Activated naive CD8-positive, alpha-beta T cell treated with anti-CD3 and anti-CD28 coated beads, Interleukin-2, amount 50 U/mL, for 24 hours (primary cell): ENCODE measurements at regions not wholly inside any gene's neighbourhood (a gene's known extent, or its start where the extent isn't known, plus 50 kb on each side); places are given as distances from the start of the nearest gene placed in this dataset.
A peak's percentile ranks its signal among the peaks of the same experiment; 100 is the strongest.

Experiments
- ATAC-seq: fragments of 150-1000 bp; cut with Tn5 transposase; one replicate; pipeline ENCODE4 v1.10.0; 2021
- DNase-seq: peaks from one replicate; pipeline ENCODE4 v3.0.0; 2021
- H3K27ac Mint-ChIP-seq: one replicate; pipeline ENCODE4 v1.8.0; 2021; ENCODE audit warnings: mild to moderate bottlenecking, mixed read lengths
- H3K27me3 Mint-ChIP-seq: one replicate; pipeline ENCODE4 v1.8.0; 2021; ENCODE audit warnings: mixed read lengths
- H3K36me3 Mint-ChIP-seq: one replicate; pipeline ENCODE4 v1.8.0; 2021; ENCODE audit warnings: low read depth, mixed read lengths
- H3K4me1 Mint-ChIP-seq: one replicate; pipeline ENCODE4 v1.8.0; 2021; ENCODE audit warnings: mixed read lengths
- H3K4me3 Mint-ChIP-seq: one replicate; pipeline ENCODE4 v1.8.0; 2021; ENCODE audit warnings: mild to moderate bottlenecking, moderate library complexity, mixed read lengths
- H3K9me3 Mint-ChIP-seq: one replicate; pipeline ENCODE4 v1.8.0; 2021; ENCODE audit warnings: mixed read lengths

DNA sequence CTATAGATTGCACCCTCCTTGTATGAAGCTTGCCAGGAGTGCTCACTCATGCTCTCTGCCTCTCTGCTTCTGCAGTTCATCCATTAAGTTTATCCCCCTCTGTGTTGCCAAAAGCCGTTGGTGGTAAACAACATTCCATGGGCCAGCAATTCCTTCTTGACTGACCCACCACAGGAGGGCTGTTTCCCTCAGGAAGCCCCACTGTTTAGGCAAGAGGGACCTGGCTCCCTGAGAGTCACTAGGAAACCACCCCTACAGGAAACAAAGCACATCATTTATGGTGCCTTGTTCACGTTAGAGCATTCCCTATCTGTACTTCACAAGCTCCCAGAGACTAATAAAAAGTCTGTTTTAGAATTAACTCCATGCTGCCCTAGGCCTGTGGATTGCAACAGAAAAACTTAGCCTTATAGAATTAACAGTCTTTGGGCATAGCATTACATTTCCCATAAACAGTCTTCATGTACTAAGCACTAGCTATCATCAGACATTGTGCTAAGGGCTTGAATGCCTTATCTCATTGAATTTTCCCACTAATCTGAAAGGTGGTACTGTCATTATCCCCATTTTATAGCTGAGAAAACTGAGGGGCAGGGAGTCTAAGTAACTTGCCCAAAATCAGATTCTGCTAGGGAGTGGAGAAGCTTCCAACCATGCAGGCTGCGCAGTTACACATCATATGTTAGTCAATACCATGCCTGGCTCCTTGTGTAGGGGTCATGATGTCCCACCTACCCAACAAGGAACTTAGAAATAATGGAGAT is 149.9 kb downstream of the SHQ1 start:
- H3K27ac Mint-ChIP-seq = no peak overlapping the region
- no peaks in the 10 kb centered on the region for H3K4me1 Mint-ChIP-seq
- no peak for DNase-seq

GRCh38 chr3:72697717-72698116 is 150.5 kb downstream of the SHQ1 start:
- no peak for DNase-seq
- H3K36me3 Mint-ChIP-seq = no peaks in the 10 kb centered on the region
- H3K4me1 Mint-ChIP-seq = no peaks in the 10 kb centered on the region
- H3K27ac Mint-ChIP-seq = no peak overlapping the region
- H3K27me3 Mint-ChIP-seq = peaks cover 2% of the 10 kb centered on the region
- no peaks in the 10 kb centered on the region for H3K9me3 Mint-ChIP-seq
- no peak overlapping the region for H3K4me3 Mint-ChIP-seq
- ATAC-seq = no peak

More for the DNA sequence above, 149.9 kb downstream of the SHQ1 start:
- H3K4me3 Mint-ChIP-seq = no peak overlapping the region
- peaks cover 2% of the 10 kb centered on the region for H3K27me3 Mint-ChIP-seq
- ATAC-seq = no peak
- no peaks in the 10 kb centered on the region for H3K36me3 Mint-ChIP-seq
- H3K9me3 Mint-ChIP-seq = no peaks in the 10 kb centered on the region

DNA sequence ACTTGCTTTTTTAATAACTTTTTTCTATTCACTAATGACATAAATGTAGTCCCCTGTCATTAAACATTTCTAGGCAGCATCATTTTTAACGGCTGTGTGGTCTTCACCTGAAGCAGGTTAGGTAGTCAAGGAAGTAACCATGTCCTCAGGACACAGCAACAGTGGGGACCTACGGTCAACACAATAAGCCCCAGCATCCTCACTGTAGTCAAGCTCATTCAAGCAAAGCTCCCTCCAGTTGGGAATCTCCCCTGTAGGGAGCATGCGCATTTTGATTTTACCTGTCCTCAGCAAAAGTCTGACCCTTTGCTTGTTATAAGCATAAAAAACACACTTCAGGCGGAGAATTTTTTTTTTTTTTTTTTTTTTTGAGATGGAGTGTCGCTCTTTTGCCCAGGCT is 151.4 kb downstream of the SHQ1 start:
- no peak overlapping the region for H3K27ac Mint-ChIP-seq
- ATAC-seq = no peak

DNA sequence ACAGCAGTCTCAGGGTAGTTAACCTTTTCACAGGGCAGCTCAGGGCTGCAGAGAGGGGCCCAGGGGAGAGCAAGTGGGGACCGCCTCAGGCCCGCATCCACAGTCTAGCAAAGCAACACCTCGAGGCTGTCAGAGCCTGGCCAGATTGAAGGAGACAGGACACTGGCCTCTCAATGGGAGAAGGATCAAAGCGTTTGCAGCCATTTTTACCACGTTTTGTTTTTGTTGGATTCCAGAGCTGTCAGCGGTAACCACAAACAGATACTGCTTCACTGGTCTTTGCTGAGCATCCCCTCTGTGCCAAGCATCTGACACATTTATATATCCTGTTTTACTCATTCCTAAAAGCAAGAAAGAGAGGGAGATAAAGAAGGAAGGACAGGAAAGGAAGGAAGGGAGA is 153.8 kb downstream of the SHQ1 start:
- H3K4me3 Mint-ChIP-seq = no peak overlapping the region

More for the DNA sequence above, 151.4 kb downstream of the SHQ1 start:
- H3K36me3 Mint-ChIP-seq = no peaks in the 10 kb centered on the region
- no peaks in the 10 kb centered on the region for H3K4me1 Mint-ChIP-seq
- DNase-seq = no peak
- H3K4me3 Mint-ChIP-seq = no peak overlapping the region
- H3K27me3 Mint-ChIP-seq = peaks cover 2% of the 10 kb centered on the region
- H3K9me3 Mint-ChIP-seq = no peaks in the 10 kb centered on the region

GRCh38 chr3:72692990-72693389 is 155.3 kb downstream of the SHQ1 start:
- ATAC-seq = no peak
- no peaks in the 10 kb centered on the region for H3K9me3 Mint-ChIP-seq
- no peak for DNase-seq
- no peaks in the 10 kb centered on the region for H3K4me1 Mint-ChIP-seq
- peaks cover 2% of the 10 kb centered on the region for H3K27me3 Mint-ChIP-seq
- no peak overlapping the region for H3K27ac Mint-ChIP-seq
- H3K4me3 Mint-ChIP-seq = no peak overlapping the region
- H3K36me3 Mint-ChIP-seq = no peaks in the 10 kb centered on the region

More for the DNA sequence above, 153.8 kb downstream of the SHQ1 start:
- ATAC-seq (no peak), DNase-seq (no peak)
- peaks cover 2% of the 10 kb centered on the region for H3K27me3 Mint-ChIP-seq
- H3K27ac Mint-ChIP-seq = no peak overlapping the region
- no peaks in the 10 kb centered on the region for H3K36me3 Mint-ChIP-seq
- no peaks in the 10 kb centered on the region for H3K9me3 Mint-ChIP-seq
- H3K4me1 Mint-ChIP-seq = no peaks in the 10 kb centered on the region

DNA sequence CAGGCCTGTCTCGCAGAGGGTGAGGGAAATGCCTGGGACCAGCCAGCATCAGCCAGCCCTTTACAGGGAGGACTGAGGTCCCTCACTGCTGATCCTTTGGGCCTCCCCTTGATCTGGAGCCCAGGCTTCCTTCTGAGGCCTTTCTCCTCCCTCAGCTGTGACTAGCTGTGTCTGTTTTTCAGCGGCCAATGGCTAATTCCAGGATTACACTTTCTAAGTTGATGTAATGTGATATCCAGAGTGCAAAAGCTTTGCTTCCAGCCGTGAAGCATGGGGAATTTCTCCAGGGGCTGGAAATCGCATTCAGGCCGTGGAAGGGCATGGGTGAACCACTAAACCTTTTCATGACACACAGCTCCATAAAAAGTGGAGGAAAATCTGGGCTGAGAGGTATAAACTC is 157.6 kb downstream of the SHQ1 start:
- no peak overlapping the region for H3K4me3 Mint-ChIP-seq
- no peak for DNase-seq
- no peaks in the 10 kb centered on the region for H3K27me3 Mint-ChIP-seq
- H3K27ac Mint-ChIP-seq = no peak overlapping the region
- H3K36me3 Mint-ChIP-seq = no peaks in the 10 kb centered on the region
- H3K9me3 Mint-ChIP-seq = no peaks in the 10 kb centered on the region
- H3K4me1 Mint-ChIP-seq = no peaks in the 10 kb centered on the region
- no peak for ATAC-seq

GRCh38 chr3:72682936-72683452 is 165.3 kb downstream of the SHQ1 start:
- ATAC-seq (no peak), DNase-seq (no peak)
- Mint-ChIP-seq H3K9me3 (peaks cover 7% of the 10 kb centered on the region), H3K36me3 (no peaks in the 10 kb centered on the region), H3K4me1 (peaks cover 14% of the 10 kb centered on the region), H3K27ac (no peak overlapping the region), H3K4me3 (no peak overlapping the region), H3K27me3 (no peaks in the 10 kb centered on the region)

GRCh38 chr3:72681598-72681997 is 166.6 kb downstream of the SHQ1 start:
- H3K4me3 Mint-ChIP-seq = no peak overlapping the region
- ATAC-seq (no peak), DNase-seq (no peak)
- H3K36me3 Mint-ChIP-seq = no peaks in the 10 kb centered on the region
- no peaks in the 10 kb centered on the region for H3K27me3 Mint-ChIP-seq
- H3K4me1 Mint-ChIP-seq = peaks cover 14% of the 10 kb centered on the region
- peaks cover 7% of the 10 kb centered on the region for H3K9me3 Mint-ChIP-seq
- no peak overlapping the region for H3K27ac Mint-ChIP-seq

DNA sequence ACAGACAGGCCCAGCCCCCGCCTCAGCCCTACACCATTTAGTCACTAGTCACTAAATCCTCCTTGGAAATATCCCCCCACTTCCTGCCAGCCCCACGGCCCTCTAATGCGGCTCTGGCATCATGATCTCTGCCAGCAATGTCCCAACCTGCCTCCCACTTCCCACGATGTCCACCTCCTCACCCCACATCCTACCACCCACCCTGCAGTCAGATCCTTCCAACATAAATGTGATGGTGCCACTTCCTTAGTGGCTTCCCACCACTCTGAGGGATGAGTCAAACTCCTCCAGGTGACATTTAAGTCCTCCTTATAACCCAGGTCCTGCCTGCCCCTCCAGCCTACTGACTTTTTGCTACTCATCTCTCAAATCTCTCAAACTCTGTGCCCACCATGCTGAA is 167.5 kb downstream of the SHQ1 start:
- Mint-ChIP-seq H3K27ac (no peak overlapping the region), H3K4me3 (no peak overlapping the region), H3K27me3 (no peaks in the 10 kb centered on the region), H3K9me3 (peaks cover 7% of the 10 kb centered on the region), H3K4me1 (peaks cover 14% of the 10 kb centered on the region), H3K36me3 (no peaks in the 10 kb centered on the region)
- ATAC-seq (peak; percentile 37), DNase-seq (no peak)

DNA sequence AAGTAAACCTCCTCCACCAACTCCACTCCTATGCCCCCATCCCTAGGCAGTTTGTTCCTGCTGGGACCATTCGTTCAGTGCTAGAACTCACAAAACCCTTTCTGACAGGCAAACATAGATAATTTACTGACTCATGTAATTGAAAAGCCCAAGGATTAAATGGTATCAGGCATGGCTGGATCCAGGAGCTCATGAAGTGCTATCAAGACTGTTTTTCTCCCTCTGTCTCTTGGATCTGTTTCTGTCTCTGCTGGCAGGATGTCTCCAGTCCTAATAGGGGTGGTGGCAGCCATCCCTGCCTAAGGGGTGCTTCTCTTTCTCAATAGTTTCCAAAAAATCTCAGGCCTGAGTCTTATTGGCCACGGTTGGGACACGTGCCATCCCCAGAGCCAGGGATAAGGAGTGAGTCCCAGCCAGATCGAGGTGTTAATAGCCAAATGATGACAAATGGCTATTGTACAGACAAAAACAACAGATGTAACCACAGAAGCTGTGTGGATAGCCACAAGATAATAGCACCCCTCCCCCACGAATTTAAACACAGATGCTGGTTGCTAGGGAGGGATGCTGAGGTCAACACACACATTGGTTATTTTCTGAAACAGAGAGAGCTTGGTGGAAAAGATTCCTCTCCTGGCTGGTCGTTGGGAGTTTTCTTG is 168.6 kb downstream of the SHQ1 start:
- DNase-seq (no peak), ATAC-seq (no peak)
- no peak overlapping the region for H3K27ac Mint-ChIP-seq
- no peaks in the 10 kb centered on the region for H3K27me3 Mint-ChIP-seq
- H3K4me3 Mint-ChIP-seq = no peak overlapping the region
- no peaks in the 10 kb centered on the region for H3K36me3 Mint-ChIP-seq
- peaks cover 14% of the 10 kb centered on the region for H3K4me1 Mint-ChIP-seq
- peaks cover 7% of the 10 kb centered on the region for H3K9me3 Mint-ChIP-seq

GRCh38 chr3:72678867-72679266 is 169.4 kb downstream of the SHQ1 start:
- Mint-ChIP-seq H3K36me3 (no peaks in the 10 kb centered on the region), H3K9me3 (peaks cover 7% of the 10 kb centered on the region), H3K4me3 (no peak overlapping the region), H3K27me3 (no peaks in the 10 kb centered on the region), H3K4me1 (peaks cover 14% of the 10 kb centered on the region), H3K27ac (no peak overlapping the region)
- ATAC-seq (peak; percentile 29), DNase-seq (no peak)

GRCh38 chr3:72678380-72678779 is 169.9 kb downstream of the SHQ1 start:
- H3K4me3 Mint-ChIP-seq = no peak overlapping the region
- H3K27me3 Mint-ChIP-seq = no peaks in the 10 kb centered on the region
- H3K27ac Mint-ChIP-seq = no peak overlapping the region

GRCh38 chr3:72675243-72675642 is 173.0 kb downstream of the SHQ1 start:
- no peak for DNase-seq
- no peak for ATAC-seq
- Mint-ChIP-seq H3K27ac (no peak overlapping the region), H3K4me3 (no peak overlapping the region), H3K36me3 (no peaks in the 10 kb centered on the region), H3K4me1 (peaks cover 3% of the 10 kb centered on the region), H3K9me3 (no peaks in the 10 kb centered on the region), H3K27me3 (no peaks in the 10 kb centered on the region)

More at GRCh38 chr3:72678380-72678779, 169.9 kb downstream of the SHQ1 start:
- no peaks in the 10 kb centered on the region for H3K36me3 Mint-ChIP-seq
- ATAC-seq (no peak), DNase-seq (no peak)
- peaks cover 7% of the 10 kb centered on the region for H3K9me3 Mint-ChIP-seq
- H3K4me1 Mint-ChIP-seq = peaks cover 14% of the 10 kb centered on the region

- Mint-ChIP-seq H3K36me3 (no peaks in the 10 kb centered on the region), H3K4me1 (peaks cover 5% of the 10 kb centered on the region), H3K27me3 (no peaks in the 10 kb centered on the region), H3K27ac (no peak overlapping the region), H3K4me3 (no peak overlapping the region), H3K9me3 (no peaks in the 10 kb centered on the region)
- ATAC-seq (peak; percentile 24), DNase-seq (no peak)
Observed at GRCh38 chr3:72673011-72673771, 175.1 kb downstream of the SHQ1 start.
